ENCODE measurements at regions not wholly inside any gene's neighbourhood (a gene's known extent, or its start where the extent isn't known, plus 50 kb on each side); places are given as distances from the start of the nearest gene placed in this dataset.

- Histone ChIP-seq H3K36me3 (no peaks in the 10 kb centered on the region), H3K27ac (no peak overlapping the region), H3K27me3 (replicated peaks; ENCODE audit: insufficient read depth) (no peaks in the 10 kb centered on the region), H3K9me3 (no peaks in the 10 kb centered on the region), H3K4me1 (ENCODE audit: control insufficient read depth in 1 of 2, low read depth in 2 of 2) (no peaks in the 10 kb centered on the region), H3K4me3 (no peak overlapping the region)
- DNase-seq (ENCODE audit: low spot score), result no peak
- TF ChIP-seq, protein P1, sequence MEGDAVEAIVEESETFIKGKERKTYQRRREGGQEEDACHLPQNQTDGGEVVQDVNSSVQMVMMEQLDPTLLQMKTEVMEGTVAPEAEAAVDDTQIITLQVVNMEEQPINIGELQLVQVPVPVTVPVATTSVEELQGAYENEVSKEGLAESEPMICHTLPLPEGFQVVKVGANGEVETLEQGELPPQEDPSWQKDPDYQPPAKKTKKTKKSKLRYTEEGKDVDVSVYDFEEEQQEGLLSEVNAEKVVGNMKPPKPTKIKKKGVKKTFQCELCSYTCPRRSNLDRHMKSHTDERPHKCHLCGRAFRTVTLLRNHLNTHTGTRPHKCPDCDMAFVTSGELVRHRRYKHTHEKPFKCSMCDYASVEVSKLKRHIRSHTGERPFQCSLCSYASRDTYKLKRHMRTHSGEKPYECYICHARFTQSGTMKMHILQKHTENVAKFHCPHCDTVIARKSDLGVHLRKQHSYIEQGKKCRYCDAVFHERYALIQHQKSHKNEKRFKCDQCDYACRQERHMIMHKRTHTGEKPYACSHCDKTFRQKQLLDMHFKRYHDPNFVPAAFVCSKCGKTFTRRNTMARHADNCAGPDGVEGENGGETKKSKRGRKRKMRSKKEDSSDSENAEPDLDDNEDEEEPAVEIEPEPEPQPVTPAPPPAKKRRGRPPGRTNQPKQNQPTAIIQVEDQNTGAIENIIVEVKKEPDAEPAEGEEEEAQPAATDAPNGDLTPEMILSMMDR (IDR thresholded peaks at IDR 0.05), result no peak
- ATAC-seq (ENCODE audit: insufficient number of reproducible peaks, low FRiP score, low read depth), result no peak
These were observed 69.8 kb upstream of the IRX4 start for GRCh38 chr5:1952444-1953099.

- H3K36me3 ChIP-seq, result no peaks in the 10 kb centered on the region
- H3K9me3 ChIP-seq, result no peaks in the 10 kb centered on the region
- no peaks in the 10 kb centered on the region for H3K27me3 ChIP-seq (replicated peaks; ENCODE audit: insufficient read depth)
- no peak overlapping the region for H3K4me3 ChIP-seq
- H3K27ac ChIP-seq, result no peak overlapping the region
- TF ChIP-seq, protein P1 (IDR thresholded peaks at IDR 0.05), result no peak
- ATAC-seq (ENCODE audit: insufficient number of reproducible peaks, low FRiP score, low read depth) (no peak), DNase-seq (ENCODE audit: low spot score) (no peak)
- H3K4me1 ChIP-seq (ENCODE audit: control insufficient read depth in 1 of 2, low read depth in 2 of 2), result no peaks in the 10 kb centered on the region
These were observed 69.3 kb upstream of the IRX4 start for GRCh38 chr5:1952021-1952420.

GRCh38 chr5:1951165-1951816 is 68.6 kb upstream of the IRX4 start:
- Histone ChIP-seq H3K36me3 (no peaks in the 10 kb centered on the region), H3K4me3 (no peak overlapping the region), H3K27me3 (replicated peaks; ENCODE audit: insufficient read depth) (no peaks in the 10 kb centered on the region), H3K9me3 (no peaks in the 10 kb centered on the region), H3K27ac (no peak overlapping the region), H3K4me1 (ENCODE audit: control insufficient read depth in 1 of 2, low read depth in 2 of 2) (no peaks in the 10 kb centered on the region)
- no peak for ATAC-seq (ENCODE audit: insufficient number of reproducible peaks, low FRiP score, low read depth)
- DNase-seq (ENCODE audit: low spot score), result no peak
- TF ChIP-seq, protein P1 (IDR thresholded peaks at IDR 0.05), result no peak

DNA sequence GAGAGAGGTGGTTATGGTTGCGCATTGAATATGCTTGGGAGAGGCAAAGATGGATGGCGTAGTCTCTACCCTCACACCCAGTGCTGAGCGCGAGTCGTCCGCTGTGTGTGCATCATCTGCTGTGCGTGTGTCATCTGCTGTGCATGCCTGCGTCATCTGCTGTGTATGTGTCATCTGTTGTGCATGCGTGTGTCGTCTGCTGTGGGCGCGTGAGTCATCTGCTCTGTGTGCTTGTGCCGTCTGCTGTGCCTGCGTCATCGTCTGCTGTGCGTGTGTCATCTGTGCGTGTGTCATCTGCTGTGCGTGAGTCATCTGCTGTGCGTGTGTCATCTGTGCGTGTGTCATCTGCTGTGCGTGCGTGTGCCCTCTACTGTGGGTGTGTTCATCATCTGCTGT is 68.0 kb upstream of the IRX4 start:
- DNase-seq (ENCODE audit: low spot score), result no peak

DNA sequence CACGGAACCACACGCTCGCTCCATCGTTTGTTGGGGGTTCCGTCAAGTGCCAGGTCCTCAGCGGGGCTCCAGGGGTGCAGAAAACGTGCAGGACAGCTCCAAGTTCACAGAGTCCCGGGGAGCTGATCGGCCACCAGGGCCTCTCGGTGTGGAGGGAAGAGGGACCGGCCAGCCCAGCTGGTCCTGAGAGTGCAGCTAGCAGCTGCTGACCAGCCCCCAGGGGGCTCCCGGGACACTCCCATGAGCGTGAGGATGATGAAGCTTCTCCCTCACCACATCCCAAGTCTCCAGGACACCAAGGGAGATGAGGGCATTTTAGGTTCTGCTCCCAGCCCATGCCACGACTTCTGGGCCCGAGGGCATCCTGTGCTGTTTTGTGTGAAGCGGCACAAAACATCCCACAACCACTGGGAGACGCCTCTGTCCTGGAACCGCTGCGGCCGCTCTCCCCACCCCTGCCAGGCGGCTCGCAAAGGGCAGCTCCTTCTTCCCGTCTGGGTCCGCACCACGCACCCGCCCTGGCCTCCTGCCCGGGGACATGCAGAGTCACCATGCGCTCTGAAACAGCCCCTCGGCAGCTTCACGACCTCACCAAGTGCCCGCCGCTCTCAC is 67.5 kb upstream of the IRX4 start:
- Histone ChIP-seq H3K27ac (no peak overlapping the region), H3K4me1 (ENCODE audit: control insufficient read depth in 1 of 2, low read depth in 2 of 2) (no peaks in the 10 kb centered on the region), H3K36me3 (no peaks in the 10 kb centered on the region), H3K9me3 (no peaks in the 10 kb centered on the region), H3K4me3 (no peak overlapping the region), H3K27me3 (replicated peaks; ENCODE audit: insufficient read depth) (no peaks in the 10 kb centered on the region)
- DNase-seq (ENCODE audit: low spot score) (no peak), ATAC-seq (ENCODE audit: insufficient number of reproducible peaks, low FRiP score, low read depth) (no peak)
- TF ChIP-seq, protein P1 (IDR thresholded peaks at IDR 0.05), result no peak

More for the DNA sequence above, 68.0 kb upstream of the IRX4 start:
- H3K4me1 ChIP-seq (ENCODE audit: control insufficient read depth in 1 of 2, low read depth in 2 of 2), result no peaks in the 10 kb centered on the region
- ATAC-seq (ENCODE audit: insufficient number of reproducible peaks, low FRiP score, low read depth), result no peak
- H3K4me3 ChIP-seq, result no peak overlapping the region
- H3K9me3 ChIP-seq, result no peaks in the 10 kb centered on the region
- TF ChIP-seq, protein P1 (IDR thresholded peaks at IDR 0.05), result no peak
- no peak overlapping the region for H3K27ac ChIP-seq
- H3K36me3 ChIP-seq, result no peaks in the 10 kb centered on the region
- no peaks in the 10 kb centered on the region for H3K27me3 ChIP-seq (replicated peaks; ENCODE audit: insufficient read depth)
